ENCODE measurements at regions not wholly inside any gene's neighbourhood (a gene's known extent, or its start where the extent isn't known, plus 50 kb on each side); places are given as distances from the start of the nearest gene placed in this dataset.

- ATAC-seq (ENCODE audit: low read depth) (no peak), DNase-seq (no peak)
- Mint-ChIP-seq H3K4me3 (no peak overlapping the region), H3K27ac (no peak overlapping the region), H3K4me1 (peaks cover 3% of the 10 kb centered on the region), H3K9me3 (ENCODE audit: insufficient read depth) (no peaks in the 10 kb centered on the region), H3K27me3 (peaks cover 22% of the 10 kb centered on the region)
- H3K4me3 ChIP-seq (ENCODE audit: control extremely low read depth in 1 of 5, extremely low read depth in 1 of 5, insufficient read depth in 1 of 5, low read depth in 2 of 5, low read length in 4 of 5) = no peak overlapping the region
- H3K79me2 ChIP-seq (ENCODE audit: control insufficient read depth, insufficient read depth, low read length) = no peaks in the 10 kb centered on the region
- CTCF ChIA-PET = interaction anchor here (1.0 to 1.6 kb wide), 3 partner anchors 11 to 284 kb away, joined by 3 to 7 read pairs (median 3); no protein-coding TSS in a partner anchor
- no peaks in the 10 kb centered on the region for H3K36me3 ChIP-seq (replicated peaks in 1 of 2; ENCODE audit: control extremely low read depth in 1 of 2, control insufficient read depth in 1 of 2, extremely low read depth in 1 of 2, insufficient read depth in 2 of 2, low read length in 1 of 2)
- no peak overlapping the region for H3K9ac ChIP-seq (ENCODE audit: low read length)
- no peaks in the 10 kb centered on the region for H4K20me1 ChIP-seq (ENCODE audit: control insufficient read depth, insufficient read depth, low read length, poor library complexity, severe bottlenecking)
- H3K4me2 ChIP-seq (replicated peaks; ENCODE audit: low read depth, low read length, poor library complexity, severe bottlenecking) = no peak overlapping the region
- peaks cover 0 to 16% (median 4%) of the 10 kb centered on the region in 4 experiments for H3K27me3 ChIP-seq (replicated peaks in 1 of 4; ENCODE audit: control extremely low read depth in 1 of 4, control insufficient read depth in 3 of 4, insufficient read depth in 4 of 4, low read length in 3 of 4)
- POLR2A ChIA-PET = no interaction called here
- H2AFZ ChIP-seq (ENCODE audit: insufficient read depth, low read depth, low read length, poor library complexity, severe bottlenecking) = no peak overlapping the region
- intact Hi-C loops (cut with micrococcal nuclease) = no loop called here
- no peaks in the 10 kb centered on the region for H3K9me3 ChIP-seq (ENCODE audit: control extremely low read depth in 1 of 3, control insufficient read depth in 2 of 3, insufficient read depth in 1 of 3, low read length in 2 of 3)
- no peak for TF ChIP-seq EZH2 (IDR thresholded peaks at IDR 0.05; ENCODE audit: borderline replicate concordance, insufficient read depth, low read depth, low read length, poor library complexity, severe bottlenecking)
- TF ChIP-seq, protein P1, sequence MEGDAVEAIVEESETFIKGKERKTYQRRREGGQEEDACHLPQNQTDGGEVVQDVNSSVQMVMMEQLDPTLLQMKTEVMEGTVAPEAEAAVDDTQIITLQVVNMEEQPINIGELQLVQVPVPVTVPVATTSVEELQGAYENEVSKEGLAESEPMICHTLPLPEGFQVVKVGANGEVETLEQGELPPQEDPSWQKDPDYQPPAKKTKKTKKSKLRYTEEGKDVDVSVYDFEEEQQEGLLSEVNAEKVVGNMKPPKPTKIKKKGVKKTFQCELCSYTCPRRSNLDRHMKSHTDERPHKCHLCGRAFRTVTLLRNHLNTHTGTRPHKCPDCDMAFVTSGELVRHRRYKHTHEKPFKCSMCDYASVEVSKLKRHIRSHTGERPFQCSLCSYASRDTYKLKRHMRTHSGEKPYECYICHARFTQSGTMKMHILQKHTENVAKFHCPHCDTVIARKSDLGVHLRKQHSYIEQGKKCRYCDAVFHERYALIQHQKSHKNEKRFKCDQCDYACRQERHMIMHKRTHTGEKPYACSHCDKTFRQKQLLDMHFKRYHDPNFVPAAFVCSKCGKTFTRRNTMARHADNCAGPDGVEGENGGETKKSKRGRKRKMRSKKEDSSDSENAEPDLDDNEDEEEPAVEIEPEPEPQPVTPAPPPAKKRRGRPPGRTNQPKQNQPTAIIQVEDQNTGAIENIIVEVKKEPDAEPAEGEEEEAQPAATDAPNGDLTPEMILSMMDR (IDR thresholded peaks at IDR 0.05) = no peak
- peaks cover 5 to 10% of the 10 kb centered on the region in 2 donors for H3K4me1 ChIP-seq (ENCODE audit: control insufficient read depth in 2 of 2, insufficient read depth in 2 of 2, low read length in 2 of 2)
- WGBS (ENCODE audit: insufficient coverage) = 74% methylated on average over 12 of the region's 17 CpGs
- no peak overlapping the region for H3K27ac ChIP-seq (ENCODE audit: low read length in 2 of 2)
These were observed 284.5 kb downstream of the XXYLT1 start for GRCh38 chr3:194986208-194987043.

Data from B cell (primary cell).